ENCODE measurements at regions not wholly inside any gene's neighbourhood (a gene's known extent, or its start where the extent isn't known, plus 50 kb on each side); places are given as distances from the start of the nearest gene placed in this dataset.

DNA sequence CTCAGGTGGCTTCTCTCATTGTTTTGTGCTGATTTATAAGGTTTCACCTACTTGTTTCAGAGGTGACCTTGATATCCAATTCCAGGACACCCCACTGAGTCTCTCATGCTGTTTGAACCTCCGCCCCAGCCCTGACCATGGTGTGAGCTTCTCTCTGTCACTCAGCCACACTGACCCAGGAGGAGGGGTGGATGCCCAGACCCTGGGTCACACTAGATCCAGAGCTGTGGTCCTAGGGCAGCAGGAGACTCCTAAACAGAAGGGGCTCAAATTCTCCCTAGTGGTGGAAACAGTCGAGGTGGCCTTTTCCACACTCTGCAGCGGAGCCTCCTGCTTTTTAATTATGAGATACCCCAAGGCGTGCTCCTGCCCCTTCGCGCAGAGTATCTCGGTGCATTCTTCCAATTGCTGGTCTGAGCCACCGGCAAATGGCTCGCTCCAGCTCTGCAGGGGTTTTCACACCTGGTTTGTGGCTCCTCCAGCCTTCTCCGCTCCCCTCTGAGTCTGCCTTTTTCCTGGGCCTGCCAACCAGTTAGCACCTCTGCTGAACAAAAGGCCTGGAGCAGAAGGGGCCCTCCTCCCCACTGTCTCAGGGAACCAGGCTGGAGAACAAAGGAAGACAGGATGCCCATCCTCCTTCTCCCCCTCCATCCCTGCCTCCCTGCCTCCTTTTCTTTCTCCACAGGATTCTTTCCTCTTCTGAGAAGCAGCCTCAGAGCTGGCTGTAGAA lies 147.3 kb upstream of the SPRED2 start:
- BruUV-seq (replicated peaks) = no TSS peak
- no peak overlapping the region for H2BK5ac ChIP-seq (ENCODE audit: low read depth, low read length, poor library complexity, severe bottlenecking)
- intact Hi-C loops (cut with micrococcal nuclease) (loop anchor here (10.0 kb wide), 1 partner anchor 485 kb away; no protein-coding TSS in a partner anchor), dilution Hi-C loops (cut with HindIII; ENCODE audit: low sequenced_read_pairs, unreplicated experiment) (no loop called here), in situ Hi-C loops (cut with MboI; ENCODE audit: low sequenced_read_pairs) (loop anchor here (10.0 kb wide), 2 partner anchors 645 to 985 kb away; no protein-coding TSS in a partner anchor)
- no peak overlapping the region for H3K23ac ChIP-seq (ENCODE audit: low read depth, low read length)
- peak overlapping the region; percentile 52 for H3K4ac ChIP-seq (ENCODE audit: low read depth, low read length)
- peaks cover 9% of the 10 kb centered on the region for H3K4me1 ChIP-seq (ENCODE audit: control insufficient read depth, insufficient read depth, low read length)
- H2BK20ac ChIP-seq (ENCODE audit: low read depth, low read length) = peak overlapping the region; percentile 58
- DNase-seq (no peak), ATAC-seq (ENCODE audit: low read depth) (no peak)
- H3K9me1 ChIP-seq (ENCODE audit: insufficient read depth, low read length) = peaks cover 4% of the 10 kb centered on the region; the same call in 1 of the 2 replicates
- H2AK9ac ChIP-seq (replicated peaks; ENCODE audit: low read depth, low read length, poor library complexity) = peak overlapping the region; percentile 12
- ChIA-PET CTCF (no interaction called here), POLR2A (ENCODE audit: unreplicated experiment) (no interaction called here)
- H3K4me3 ChIP-seq (ENCODE audit: insufficient read depth, low read depth, low read length) = no peak overlapping the region
- H3K14ac ChIP-seq (replicated peaks; ENCODE audit: low read depth, low read length) = no peak overlapping the region
- peak overlapping the region; percentile 38; the same call in 1 of the 2 replicates for H4K91ac ChIP-seq (ENCODE audit: insufficient read depth, low read depth, low read length)
- H3K27ac ChIP-seq (ENCODE audit: insufficient read depth, low read length) = no peak overlapping the region
- H4K20me1 ChIP-seq (ENCODE audit: insufficient read depth, low read length) = no peaks in the 10 kb centered on the region
- no peak overlapping the region for H3K18ac ChIP-seq (ENCODE audit: low read depth, low read length)
- peak overlapping the region; percentile 67 for H2BK120ac ChIP-seq (ENCODE audit: low read depth, low read length)
- no peaks in the 10 kb centered on the region for H3K9me3 ChIP-seq (ENCODE audit: control insufficient read depth, insufficient read depth, low read length)
- H3K79me1 ChIP-seq (ENCODE audit: low read depth in 1 of 2, low read length in 2 of 2) = no peaks in the 10 kb centered on the region
- H2AK5ac ChIP-seq (ENCODE audit: low read depth, low read length) = peak overlapping the region; percentile 43; the same call in 1 of the 2 replicates
- no peak overlapping the region for H3K56ac ChIP-seq (ENCODE audit: extremely low read depth, insufficient read depth, low read length)
- H3K27me3 ChIP-seq (ENCODE audit: control insufficient read depth, insufficient read depth, low read length) = no peaks in the 10 kb centered on the region
- H3K9ac ChIP-seq (ENCODE audit: low read depth, low read length) = no peak overlapping the region
- WGBS, 2 experiments (ENCODE audit: extremely low coverage in 2 of 2, insufficient read length in 1 of 2) = 72% methylated on average over 6 of the region's 10 CpGs; no CpG with 5 or more reads in 1 of the 2 experiments
- H2BK15ac ChIP-seq (ENCODE audit: low read depth, low read length) = peak overlapping the region; percentile 55; the same call in 1 of the 3 replicates
- 0 out of 4 replicates have a peak overlapping the region, but pooled peaks of 1 of the 2 experiments have one; percentile 9 for H4K8ac ChIP-seq (ENCODE audit: low read depth in 2 of 2, low read length in 2 of 2)
- H3K4me2 ChIP-seq (ENCODE audit: low read depth, low read length) = no peak overlapping the region
- no peak overlapping the region; the same call in 1 of the 2 replicates for H4K5ac ChIP-seq (ENCODE audit: low read depth, low read length)
- H3K36me3 ChIP-seq (ENCODE audit: control insufficient read depth, insufficient read depth, low read length) = no peaks in the 10 kb centered on the region
- peak overlapping the region; percentile 63 for H2AFZ ChIP-seq (replicated peaks; ENCODE audit: low read length, poor library complexity)
- TF ChIP-seq RAD21 (IDR thresholded peaks at IDR 0.05; ENCODE audit: low read length) (no peak), POLR2A (IDR thresholded peaks at IDR 0.05; ENCODE audit: low read depth, low read length) (no peak), ELK1 (IDR thresholded peaks at IDR 0.05; ENCODE audit: borderline replicate concordance, low read depth, low read length) (no peak), RCOR1 (IDR thresholded peaks at IDR 0.05; ENCODE audit: insufficient replicate concordance, low read length) (no peak), RFX5 (IDR thresholded peaks at IDR 0.05; ENCODE audit: low read depth, low read length) (no peak), NFE2L2 (IDR thresholded peaks at IDR 0.05; ENCODE audit: low read depth, low read length) (no peak), FOS (IDR thresholded peaks at IDR 0.05; ENCODE audit: low read depth, low read length) (no peak), CEBPB (IDR thresholded peaks at IDR 0.05; ENCODE audit: low read depth, low read length) (no peak), MAFK (IDR thresholded peaks at IDR 0.05; ENCODE audit: low read depth, low read length) (no peak), BHLHE40 (IDR thresholded peaks at IDR 0.05; ENCODE audit: low read depth, low read length) (no peak), SMC3 (IDR thresholded peaks at IDR 0.05; ENCODE audit: low read depth, low read length) (no peak), MXI1 (IDR thresholded peaks at IDR 0.05; ENCODE audit: borderline replicate concordance, low read depth, low read length) (no peak), USF2 (IDR thresholded peaks at IDR 0.05; ENCODE audit: low read depth, low read length) (no peak), CTCF (conservative IDR thresholded peaks at IDR 0.05; ENCODE audit: low read depth, low read length) (no peak), MAZ (IDR thresholded peaks at IDR 0.05; ENCODE audit: borderline replicate concordance, low read depth, low read length) (no peak)

Data from IMR-90 (cell line).